ENCODE measurements at regions not wholly inside any gene's neighbourhood (a gene's known extent, or its start where the extent isn't known, plus 50 kb on each side); places are given as distances from the start of the nearest gene placed in this dataset.

GRCh38 chr18:76080430-76080829, 414.6 kb downstream of the ZNF516 start:
- no peaks in the 10 kb centered on the region for H4K20me1 ChIP-seq (ENCODE audit: insufficient read depth, low read length)
- no peaks in the 10 kb centered on the region for H3K79me2 ChIP-seq (ENCODE audit: low read length)
- H2AFZ ChIP-seq (ENCODE audit: low read length), result no peak overlapping the region
- H3K27me3 ChIP-seq (replicated peaks; ENCODE audit: insufficient read depth, low read length), result no peaks in the 10 kb centered on the region
- H3F3A ChIP-seq (ENCODE audit: insufficient read depth, low read length), result no peaks in the 10 kb centered on the region
- no peak overlapping the region for H3K4me3 ChIP-seq (ENCODE audit: low read length)
- no peaks in the 10 kb centered on the region for H3K9me3 ChIP-seq (replicated peaks; ENCODE audit: insufficient read depth, low read length)
- H3K9ac ChIP-seq (ENCODE audit: low read length), result no peak overlapping the region
- H3K36me3 ChIP-seq (replicated peaks; ENCODE audit: insufficient read depth, low read length), result no peaks in the 10 kb centered on the region
- no peak for DNase-seq
- H3K27ac ChIP-seq (ENCODE audit: low read length), result no peak overlapping the region
- H3K4me1 ChIP-seq (ENCODE audit: low read length), result no peaks in the 10 kb centered on the region
- H3K9me2 ChIP-seq (replicated peaks; ENCODE audit: insufficient read depth, low read length), result no peaks in the 10 kb centered on the region
- no peak overlapping the region for H3K4me2 ChIP-seq (ENCODE audit: low read depth, low read length)
- TF ChIP-seq EZH2phosphoT487 (IDR thresholded peaks at IDR 0.05; ENCODE audit: low read length), result no peak
- no peak for TF ChIP-seq EZH2 (optimal IDR thresholded peaks at IDR 0.05; ENCODE audit: low read depth, low read length)
- TF ChIP-seq, protein P1, sequence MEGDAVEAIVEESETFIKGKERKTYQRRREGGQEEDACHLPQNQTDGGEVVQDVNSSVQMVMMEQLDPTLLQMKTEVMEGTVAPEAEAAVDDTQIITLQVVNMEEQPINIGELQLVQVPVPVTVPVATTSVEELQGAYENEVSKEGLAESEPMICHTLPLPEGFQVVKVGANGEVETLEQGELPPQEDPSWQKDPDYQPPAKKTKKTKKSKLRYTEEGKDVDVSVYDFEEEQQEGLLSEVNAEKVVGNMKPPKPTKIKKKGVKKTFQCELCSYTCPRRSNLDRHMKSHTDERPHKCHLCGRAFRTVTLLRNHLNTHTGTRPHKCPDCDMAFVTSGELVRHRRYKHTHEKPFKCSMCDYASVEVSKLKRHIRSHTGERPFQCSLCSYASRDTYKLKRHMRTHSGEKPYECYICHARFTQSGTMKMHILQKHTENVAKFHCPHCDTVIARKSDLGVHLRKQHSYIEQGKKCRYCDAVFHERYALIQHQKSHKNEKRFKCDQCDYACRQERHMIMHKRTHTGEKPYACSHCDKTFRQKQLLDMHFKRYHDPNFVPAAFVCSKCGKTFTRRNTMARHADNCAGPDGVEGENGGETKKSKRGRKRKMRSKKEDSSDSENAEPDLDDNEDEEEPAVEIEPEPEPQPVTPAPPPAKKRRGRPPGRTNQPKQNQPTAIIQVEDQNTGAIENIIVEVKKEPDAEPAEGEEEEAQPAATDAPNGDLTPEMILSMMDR (IDR thresholded peaks at IDR 0.05; ENCODE audit: low read length), result no peak

GRCh38 chr18:76075777-76076176, 419.3 kb downstream of the ZNF516 start:
- H3K27me3 ChIP-seq (replicated peaks; ENCODE audit: insufficient read depth, low read length), result no peaks in the 10 kb centered on the region
- no peak overlapping the region for H2AFZ ChIP-seq (ENCODE audit: low read length)
- H3K9ac ChIP-seq (ENCODE audit: low read length), result no peak overlapping the region
- no peak for TF ChIP-seq EZH2phosphoT487 (IDR thresholded peaks at IDR 0.05; ENCODE audit: low read length)
- TF ChIP-seq, protein P1 (IDR thresholded peaks at IDR 0.05; ENCODE audit: low read length), result no peak
- no peak for TF ChIP-seq EZH2 (optimal IDR thresholded peaks at IDR 0.05; ENCODE audit: low read depth, low read length)
- H3F3A ChIP-seq (ENCODE audit: insufficient read depth, low read length), result no peaks in the 10 kb centered on the region
- no peaks in the 10 kb centered on the region for H3K4me1 ChIP-seq (ENCODE audit: low read length)
- H3K9me3 ChIP-seq (replicated peaks; ENCODE audit: insufficient read depth, low read length), result no peaks in the 10 kb centered on the region
- H3K9me2 ChIP-seq (replicated peaks; ENCODE audit: insufficient read depth, low read length), result no peaks in the 10 kb centered on the region
- no peaks in the 10 kb centered on the region for H3K36me3 ChIP-seq (replicated peaks; ENCODE audit: insufficient read depth, low read length)
- no peak for DNase-seq
- no peaks in the 10 kb centered on the region for H4K20me1 ChIP-seq (ENCODE audit: insufficient read depth, low read length)
- H3K79me2 ChIP-seq (ENCODE audit: low read length), result no peaks in the 10 kb centered on the region
- no peak overlapping the region for H3K27ac ChIP-seq (ENCODE audit: low read length)
- H3K4me3 ChIP-seq (ENCODE audit: low read length), result no peak overlapping the region
- H3K4me2 ChIP-seq (ENCODE audit: low read depth, low read length), result no peak overlapping the region

DNA sequence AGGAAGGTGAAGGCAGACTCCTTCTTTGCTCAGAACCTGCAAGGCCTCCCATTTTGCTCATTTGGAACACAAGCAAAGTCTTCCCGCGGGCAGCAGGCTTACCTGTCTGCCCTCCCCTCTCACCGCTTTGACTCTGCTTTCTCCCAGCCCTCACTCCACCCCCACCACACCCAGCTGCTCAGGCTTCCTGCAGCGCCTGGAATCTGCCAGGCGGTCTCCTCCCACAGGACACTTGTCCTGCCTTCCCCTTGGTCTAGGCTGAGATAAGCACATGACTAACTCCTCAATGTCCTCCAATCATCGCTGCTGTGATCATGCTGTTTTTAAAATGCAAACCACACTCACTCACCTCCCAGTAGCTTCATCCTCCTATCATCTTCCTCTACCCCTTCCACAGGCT, 430.0 kb downstream of the ZNF516 start:
- no peaks in the 10 kb centered on the region for H3F3A ChIP-seq (ENCODE audit: insufficient read depth, low read length)
- TF ChIP-seq, protein P1 (IDR thresholded peaks at IDR 0.05; ENCODE audit: low read length), result no peak
- TF ChIP-seq EZH2phosphoT487 (IDR thresholded peaks at IDR 0.05; ENCODE audit: low read length) (no peak), EZH2 (optimal IDR thresholded peaks at IDR 0.05; ENCODE audit: low read depth, low read length) (no peak)
- H3K27me3 ChIP-seq (replicated peaks; ENCODE audit: insufficient read depth, low read length), result no peaks in the 10 kb centered on the region
- H3K4me1 ChIP-seq (ENCODE audit: low read length), result no peaks in the 10 kb centered on the region
- no peaks in the 10 kb centered on the region for H3K9me2 ChIP-seq (replicated peaks; ENCODE audit: insufficient read depth, low read length)
- H3K4me2 ChIP-seq (ENCODE audit: low read depth, low read length), result no peak overlapping the region
- H2AFZ ChIP-seq (ENCODE audit: low read length), result no peak overlapping the region
- DNase-seq, result no peak
- no peaks in the 10 kb centered on the region for H3K79me2 ChIP-seq (ENCODE audit: low read length)
- H3K27ac ChIP-seq (ENCODE audit: low read length), result no peak overlapping the region
- no peaks in the 10 kb centered on the region for H4K20me1 ChIP-seq (ENCODE audit: insufficient read depth, low read length)
- no peaks in the 10 kb centered on the region for H3K9me3 ChIP-seq (replicated peaks; ENCODE audit: insufficient read depth, low read length)
- no peak overlapping the region for H3K9ac ChIP-seq (ENCODE audit: low read length)
- no peaks in the 10 kb centered on the region for H3K36me3 ChIP-seq (replicated peaks; ENCODE audit: insufficient read depth, low read length)
- no peak overlapping the region for H3K4me3 ChIP-seq (ENCODE audit: low read length)
